ENCODE measurements at regions not wholly inside any gene's neighbourhood (a gene's known extent, or its start where the extent isn't known, plus 50 kb on each side); places are given as distances from the start of the nearest gene placed in this dataset.
A peak's percentile ranks its signal among the peaks of the same experiment; 100 is the strongest.

GRCh38 chr13:107078229-107078765 is 510.4 kb upstream of the ARGLU1 start:
- no peak for DNase-seq

GRCh38 chr13:107076801-107077200 is 508.9 kb upstream of the ARGLU1 start:
- no peak for DNase-seq

- DNase-seq = no peak
These were observed 507.6 kb upstream of the ARGLU1 start for GRCh38 chr13:107075576-107075975.

- no peak for DNase-seq
These were observed 502.9 kb upstream of the ARGLU1 start for GRCh38 chr13:107070792-107071191.

GRCh38 chr13:107069108-107069776 is 501.3 kb upstream of the ARGLU1 start:
- no peak for DNase-seq

GRCh38 chr13:107067381-107067780 is 499.4 kb upstream of the ARGLU1 start:
- DNase-seq = no peak

GRCh38 chr13:107066355-107066754 is 498.4 kb upstream of the ARGLU1 start:
- no peak for DNase-seq

GRCh38 chr13:107065036-107065435 is 497.1 kb upstream of the ARGLU1 start:
- DNase-seq = no peak

- DNase-seq = no peak
These were observed 489.2 kb upstream of the ARGLU1 start for GRCh38 chr13:107057028-107057631.

GRCh38 chr13:107043021-107043956 is 475.4 kb upstream of the ARGLU1 start:
- peak; percentile 21 for DNase-seq

- DNase-seq = no peak
These were observed 467.8 kb upstream of the ARGLU1 start for GRCh38 chr13:107035778-107036177.

- DNase-seq = no peak
These were observed 467.2 kb upstream of the ARGLU1 start for GRCh38 chr13:107035186-107035585.

GRCh38 chr13:107034236-107034872 is 466.4 kb upstream of the ARGLU1 start:
- no peak for DNase-seq

GRCh38 chr13:107031716-107032115 is 463.8 kb upstream of the ARGLU1 start:
- no peak for DNase-seq

- DNase-seq = no peak
These were observed 460.8 kb upstream of the ARGLU1 start for GRCh38 chr13:107028751-107029150.

GRCh38 chr13:107025991-107026390 is 458.1 kb upstream of the ARGLU1 start:
- DNase-seq = peak; percentile 11

- no peak for DNase-seq
These were observed 455.4 kb upstream of the ARGLU1 start for GRCh38 chr13:107023335-107023734.

- no peak for DNase-seq
These were observed 452.5 kb upstream of the ARGLU1 start for GRCh38 chr13:107020393-107020792.

GRCh38 chr13:107018285-107018684 is 450.3 kb upstream of the ARGLU1 start:
- DNase-seq = no peak

GRCh38 chr13:107006661-107007060 is 438.7 kb upstream of the ARGLU1 start:
- no peak for DNase-seq

- no peak for DNase-seq
These were observed 437.6 kb upstream of the ARGLU1 start for GRCh38 chr13:107005577-107005976.

GRCh38 chr13:107003911-107004310 is 436.0 kb upstream of the ARGLU1 start:
- DNase-seq = no peak

- DNase-seq = no peak
These were observed 430.7 kb upstream of the ARGLU1 start for GRCh38 chr13:106998664-106999063.

All from eye (tissue), 1 donor.